GM12874 (cell line): ENCODE measurements at regions not wholly inside any gene's neighbourhood (a gene's known extent, or its start where the extent isn't known, plus 50 kb on each side); places are given as distances from the start of the nearest gene placed in this dataset.

Source experiments
- TF ChIP-seq, protein P1 (sequence below): IDR thresholded peaks from 2 replicates; pipeline ENCODE4 v1.5.1; 2011; ENCODE audit warnings: low read depth, mild to moderate bottlenecking, control low read depth, low read length, moderate library complexity; ENCODE audit not compliant: insufficient read depth

DNA sequence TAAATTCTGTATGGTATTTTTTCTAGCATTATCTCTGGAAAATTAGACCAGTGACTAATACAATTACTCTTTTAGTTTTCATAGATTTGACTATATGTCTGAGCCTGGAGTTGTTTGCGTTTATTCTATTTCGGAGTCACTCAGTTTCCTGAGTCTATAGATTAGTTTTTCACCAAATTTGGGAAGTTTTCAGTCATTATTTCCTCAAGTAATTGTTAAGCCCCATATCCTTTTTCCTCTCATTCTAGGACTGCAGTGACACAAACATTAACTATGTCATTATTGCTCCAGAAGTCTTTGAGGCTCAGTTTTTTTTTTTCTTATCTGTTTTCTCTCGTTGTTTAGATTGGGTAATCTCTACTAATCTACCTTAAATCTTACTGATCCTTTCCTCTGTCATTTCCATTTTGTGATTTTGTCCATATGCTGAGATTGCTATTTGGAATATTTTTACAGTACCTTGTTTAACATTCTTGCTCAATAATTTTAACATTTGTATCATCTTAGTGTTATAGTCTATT, 886.2 kb downstream of the LTN1 start:
- TF ChIP-seq, protein P1, sequence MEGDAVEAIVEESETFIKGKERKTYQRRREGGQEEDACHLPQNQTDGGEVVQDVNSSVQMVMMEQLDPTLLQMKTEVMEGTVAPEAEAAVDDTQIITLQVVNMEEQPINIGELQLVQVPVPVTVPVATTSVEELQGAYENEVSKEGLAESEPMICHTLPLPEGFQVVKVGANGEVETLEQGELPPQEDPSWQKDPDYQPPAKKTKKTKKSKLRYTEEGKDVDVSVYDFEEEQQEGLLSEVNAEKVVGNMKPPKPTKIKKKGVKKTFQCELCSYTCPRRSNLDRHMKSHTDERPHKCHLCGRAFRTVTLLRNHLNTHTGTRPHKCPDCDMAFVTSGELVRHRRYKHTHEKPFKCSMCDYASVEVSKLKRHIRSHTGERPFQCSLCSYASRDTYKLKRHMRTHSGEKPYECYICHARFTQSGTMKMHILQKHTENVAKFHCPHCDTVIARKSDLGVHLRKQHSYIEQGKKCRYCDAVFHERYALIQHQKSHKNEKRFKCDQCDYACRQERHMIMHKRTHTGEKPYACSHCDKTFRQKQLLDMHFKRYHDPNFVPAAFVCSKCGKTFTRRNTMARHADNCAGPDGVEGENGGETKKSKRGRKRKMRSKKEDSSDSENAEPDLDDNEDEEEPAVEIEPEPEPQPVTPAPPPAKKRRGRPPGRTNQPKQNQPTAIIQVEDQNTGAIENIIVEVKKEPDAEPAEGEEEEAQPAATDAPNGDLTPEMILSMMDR: no peak

DNA sequence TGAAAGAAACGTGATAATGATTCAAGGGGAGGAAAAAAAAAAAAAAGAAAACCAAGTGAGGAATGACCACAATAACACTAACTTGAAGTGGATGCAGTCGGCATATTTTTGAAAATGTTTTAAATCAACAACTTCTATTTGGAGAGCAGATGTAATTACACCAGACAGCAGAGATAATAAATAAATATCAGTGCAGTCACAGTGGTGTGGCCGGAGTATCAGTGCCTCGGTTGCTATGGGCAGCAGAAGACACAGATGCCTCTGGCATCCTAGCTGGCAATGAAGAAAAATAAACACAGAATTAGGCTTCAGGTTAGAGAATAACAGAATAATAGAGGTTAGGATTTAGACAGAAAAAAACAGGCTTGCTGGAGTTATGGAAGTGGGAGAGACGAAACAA, 888.3 kb downstream of the LTN1 start:
- TF ChIP-seq, protein P1: no peak

DNA sequence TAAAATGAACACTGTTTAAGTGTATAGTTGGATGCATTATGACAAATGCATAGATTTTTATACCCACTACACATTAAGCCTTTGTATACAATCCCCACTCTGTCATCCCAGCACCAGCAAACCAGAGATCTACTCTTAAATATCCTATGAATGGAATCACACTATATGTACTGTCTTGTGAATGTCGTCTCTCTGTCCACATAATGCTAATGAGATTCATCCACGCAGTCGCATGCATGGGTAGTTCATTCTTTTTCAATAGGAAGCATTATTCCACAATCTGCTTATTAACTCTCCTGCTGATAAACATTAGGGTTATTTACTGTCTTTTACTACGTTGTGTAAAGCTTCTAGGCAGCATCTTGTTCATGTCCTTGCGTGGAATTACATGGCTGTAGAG, 892.3 kb downstream of the LTN1 start:
- TF ChIP-seq, protein P1: no peak

DNA sequence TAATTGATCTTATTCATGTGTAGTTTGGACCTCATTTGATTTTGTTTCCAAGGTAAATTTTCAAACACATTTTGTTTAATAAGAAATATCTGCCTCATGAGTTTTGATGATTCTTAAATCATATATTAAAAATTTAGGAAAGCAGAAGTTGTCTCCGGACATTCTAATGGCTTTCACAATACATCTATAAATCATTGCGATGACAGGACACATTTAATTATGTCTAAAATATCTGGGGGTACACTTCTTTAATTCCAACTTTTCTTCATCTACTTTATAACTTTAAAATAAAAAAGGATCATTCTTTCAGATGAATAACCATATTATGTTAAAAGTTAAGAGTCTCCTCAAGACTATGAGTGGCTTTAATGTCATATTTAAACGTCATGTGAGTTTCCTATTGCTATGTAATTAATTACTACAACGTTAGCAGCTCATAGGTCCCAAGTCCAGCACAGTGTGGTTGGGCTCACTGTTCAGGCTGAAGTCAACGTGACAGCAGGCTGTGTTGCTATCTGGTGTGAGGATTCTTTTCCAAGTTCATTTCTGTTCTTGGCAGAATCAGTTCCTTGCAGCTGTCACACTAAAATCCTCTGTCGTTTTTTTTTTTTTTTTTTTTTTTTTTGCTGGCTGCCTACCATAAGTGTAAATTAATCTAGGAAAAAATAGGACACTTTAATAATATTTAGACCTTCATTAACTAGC, 893.5 kb downstream of the LTN1 start:
- TF ChIP-seq, protein P1: no peak

DNA sequence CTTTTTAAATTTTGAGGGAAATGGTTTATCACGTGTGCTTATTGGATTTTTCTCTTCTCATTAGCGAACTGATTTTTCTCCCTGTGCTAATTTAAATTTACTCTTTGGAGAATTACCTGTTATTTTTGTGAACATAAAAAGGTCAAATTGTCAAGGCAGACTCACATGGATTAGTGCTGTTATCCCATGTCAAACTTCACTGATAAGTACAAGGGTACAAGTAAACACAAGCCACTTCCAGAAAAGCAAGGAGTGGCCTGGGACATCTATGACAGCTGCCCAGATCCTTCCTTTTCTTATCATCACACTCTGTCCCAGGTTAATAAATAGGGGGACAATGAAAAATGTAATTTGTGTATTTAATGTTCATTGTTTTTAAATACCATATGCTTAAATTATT, 901.2 kb downstream of the LTN1 start:
- TF ChIP-seq, protein P1: no peak

DNA sequence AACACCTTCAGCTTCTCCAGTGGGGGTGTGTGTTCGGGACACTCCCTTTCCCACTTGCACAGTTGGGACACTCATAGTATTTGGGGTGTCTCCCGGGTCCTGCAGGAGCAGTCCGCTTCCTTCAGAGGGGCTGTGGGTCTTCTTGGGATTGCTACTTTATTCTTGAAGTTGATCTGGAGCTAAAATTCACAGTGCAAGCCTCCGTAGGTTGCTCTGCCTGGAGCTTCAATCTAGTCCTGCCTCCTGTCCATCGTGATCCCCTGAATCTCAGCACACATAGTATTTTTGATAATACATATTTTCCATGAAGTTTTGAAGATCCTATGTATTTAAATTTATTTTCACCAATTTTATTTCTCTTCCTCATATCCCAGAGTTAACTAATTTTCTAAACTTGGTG, 902.1 kb downstream of the LTN1 start:
- TF ChIP-seq, protein P1: no peak

DNA sequence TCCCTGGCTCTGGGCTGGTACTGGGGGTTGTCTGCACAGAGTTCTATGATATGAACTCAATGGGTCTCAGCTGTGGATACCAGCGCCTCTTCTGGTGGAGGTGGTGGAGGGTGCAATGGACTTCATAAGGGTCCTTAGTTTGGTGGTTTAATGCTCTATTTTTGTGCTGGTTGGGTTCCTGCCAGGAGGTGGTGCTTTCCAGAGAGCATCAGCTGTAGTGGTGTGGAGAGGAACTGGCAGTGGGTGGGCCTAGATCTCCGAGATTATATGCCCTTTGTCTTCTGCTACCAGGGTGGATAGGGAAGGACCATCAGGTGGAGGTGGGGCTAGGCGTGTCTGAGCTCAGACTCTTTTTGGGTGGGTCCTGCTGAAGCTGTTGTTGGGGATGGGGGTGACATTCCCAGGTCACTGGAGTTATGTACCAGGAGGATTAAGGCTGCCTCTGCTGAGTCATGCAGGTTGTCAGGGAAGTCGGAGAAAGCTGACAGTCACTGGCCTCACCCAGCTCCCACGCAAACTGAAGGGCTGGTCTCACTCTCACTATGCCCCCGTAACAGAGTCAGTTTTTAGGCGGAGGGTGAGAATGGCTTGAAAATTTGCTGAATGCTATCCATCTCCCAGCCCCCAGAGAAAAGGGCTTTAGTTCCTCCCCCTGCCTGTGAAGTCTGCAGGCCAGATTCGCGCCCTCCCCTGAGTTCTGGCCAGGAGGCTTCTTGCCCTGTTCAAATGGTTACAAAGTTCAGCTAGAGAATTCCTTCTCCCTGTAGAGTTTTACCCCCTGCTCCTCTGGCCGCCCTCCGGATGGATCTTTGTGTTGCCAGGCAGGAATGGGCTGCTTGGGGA, 902.9 kb downstream of the LTN1 start:
- TF ChIP-seq, protein P1: no peak
